ENCODE measurements at regions not wholly inside any gene's neighbourhood (a gene's known extent, or its start where the extent isn't known, plus 50 kb on each side); places are given as distances from the start of the nearest gene placed in this dataset.

DNA sequence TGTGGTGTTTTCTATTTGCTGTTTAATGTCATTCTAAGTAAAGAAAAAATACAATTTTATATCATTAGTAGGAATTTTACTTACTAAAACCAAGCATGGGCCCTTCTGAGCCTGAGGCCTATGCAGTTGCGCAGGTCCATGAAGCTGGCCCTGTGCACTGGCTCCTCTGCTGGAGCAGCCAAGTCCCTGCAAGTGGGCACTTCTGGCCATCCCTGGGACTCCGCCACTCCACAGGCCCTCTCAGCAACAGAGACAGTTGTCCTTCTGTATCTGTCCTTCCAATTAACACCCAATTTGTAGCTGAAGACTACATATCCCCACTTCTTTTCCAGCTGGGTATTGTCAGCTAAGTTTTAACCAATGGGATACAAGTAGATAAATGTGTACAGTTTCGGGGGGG, 49.9 kb upstream of the RYK start (continued):
- TF ChIP-seq IKZF3 (tag by site-specific recombination; IDR thresholded peaks at IDR 0.05) (no peak), PRDM2 (tag by site-specific recombination; IDR thresholded peaks at IDR 0.05; ENCODE audit: borderline replicate concordance) (no peak), ZNF157 (tag by site-specific recombination; IDR thresholded peaks at IDR 0.05) (no peak), ZNF529 (tag by site-specific recombination; IDR thresholded peaks at IDR 0.05; ENCODE audit: insufficient replicate concordance) (no peak)
- TF ChIP-seq, protein P1, sequence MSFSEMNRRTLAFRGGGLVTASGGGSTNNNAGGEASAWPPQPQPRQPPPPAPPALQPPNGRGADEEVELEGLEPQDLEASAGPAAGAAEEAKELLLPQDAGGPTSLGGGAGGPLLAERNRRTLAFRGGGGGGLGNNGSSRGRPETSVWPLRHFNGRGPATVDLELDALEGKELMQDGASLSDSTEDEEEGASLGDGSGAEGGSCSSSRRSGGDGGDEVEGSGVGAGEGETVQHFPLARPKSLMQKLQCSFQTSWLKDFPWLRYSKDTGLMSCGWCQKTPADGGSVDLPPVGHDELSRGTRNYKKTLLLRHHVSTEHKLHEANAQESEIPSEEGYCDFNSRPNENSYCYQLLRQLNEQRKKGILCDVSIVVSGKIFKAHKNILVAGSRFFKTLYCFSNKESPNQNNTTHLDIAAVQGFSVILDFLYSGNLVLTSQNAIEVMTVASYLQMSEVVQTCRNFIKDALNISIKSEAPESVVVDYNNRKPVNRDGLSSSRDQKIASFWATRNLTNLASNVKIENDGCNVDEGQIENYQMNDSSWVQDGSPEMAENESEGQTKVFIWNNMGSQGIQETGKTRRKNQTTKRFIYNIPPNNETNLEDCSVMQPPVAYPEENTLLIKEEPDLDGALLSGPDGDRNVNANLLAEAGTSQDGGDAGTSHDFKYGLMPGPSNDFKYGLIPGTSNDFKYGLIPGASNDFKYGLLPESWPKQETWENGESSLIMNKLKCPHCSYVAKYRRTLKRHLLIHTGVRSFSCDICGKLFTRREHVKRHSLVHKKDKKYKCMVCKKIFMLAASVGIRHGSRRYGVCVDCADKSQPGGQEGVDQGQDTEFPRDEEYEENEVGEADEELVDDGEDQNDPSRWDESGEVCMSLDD (tag by site-specific recombination; IDR thresholded peaks at IDR 0.05) = no peak

Data from HEK293 (cell line).